HEK293 (cell line): ENCODE measurements at regions not wholly inside any gene's neighbourhood (a gene's known extent, or its start where the extent isn't known, plus 50 kb on each side); places are given as distances from the start of the nearest gene placed in this dataset.

Experiments used
- CTCF ChIA-PET: fragments of 350-600 bp; formaldehyde crosslinking; extraction: SDS; loops from one replicate; lab custom pipeline; 2021; ENCODE audit warnings: antibody characterized with exemption; lab: Yijun Ruan, JAX
- POLR2A ChIA-PET: fragments of 300-600 bp; formaldehyde crosslinking; extraction: SDS; loops from one replicate; lab custom pipeline; 2020; ENCODE audit warnings: antibody characterized with exemption, inconsistent platforms; lab: Yijun Ruan, JAX
- H3K27ac ChIP-seq: fragments of 200-500 bp; sonication (Bioruptor generic); 2 replicates; pipeline ENCODE4 v1.5.1; 2014; ENCODE audit warnings: low read depth, low read length, control low read depth, inconsistent platforms; ENCODE audit errors: extremely low read depth
- H3K36me3 ChIP-seq, 2 experiments: fragments of 200-500 bp in 1 of 2; sonication (Bioruptor generic) in 1 of 2; 1 replicate in 1 of 2; 2 replicates in 1 of 2; pipeline ENCODE4 v1.5.1; 2014 to 2017; ENCODE audit warnings: inconsistent platforms in 2 of 2, low read length in 2 of 2; ENCODE audit not compliant: control insufficient read depth in 2 of 2, insufficient read depth in 1 of 2
- H3K4me1 ChIP-seq: fragments of 200-500 bp; sonication (Bioruptor generic); 2 replicates; pipeline ENCODE4 v1.5.1; 2014; ENCODE audit warnings: mild to moderate bottlenecking, low read length, inconsistent platforms; ENCODE audit not compliant: control insufficient read depth, insufficient read depth
- H3K4me3 ChIP-seq: 2 replicates; pipeline ENCODE4 v1.5.1; 2011; ENCODE audit warnings: low read depth, mild to moderate bottlenecking, control low read depth, low read length, moderate library complexity
- H3K9me3 ChIP-seq: fragments of 200-500 bp; sonication (Bioruptor generic); 2 replicates; pipeline ENCODE4 v1.5.1; 2014; ENCODE audit warnings: low read depth, low read length, inconsistent platforms; ENCODE audit not compliant: control insufficient read depth, insufficient read depth
- FEZF1 ChIP-seq: fragments of 450-650 bp; formaldehyde crosslinking; IDR thresholded peaks from 2 replicates; pipeline ENCODE4 v1.5.1; 2016; ENCODE audit warnings: missing biosample characterization, missing genetic modification characterization
- HOXC10 ChIP-seq: sonication (generic); formaldehyde crosslinking; IDR thresholded peaks from 2 replicates; pipeline ENCODE4 v1.8.1; 2023; ENCODE audit warnings: mild to moderate bottlenecking, missing genetic modification reagents
- KLF1 ChIP-seq: fragments of 450-650 bp; formaldehyde crosslinking; IDR thresholded peaks from 2 replicates; pipeline ENCODE4 v1.5.1; 2016; ENCODE audit warnings: missing biosample characterization, missing genetic modification characterization
- KLF10 ChIP-seq: fragments of 450-650 bp; IDR thresholded peaks from 2 replicates; pipeline ENCODE4 v1.5.1; 2018; ENCODE audit warnings: missing biosample characterization, mild to moderate bottlenecking, missing genetic modification characterization
- KLF16 ChIP-seq: fragments of 450-650 bp; formaldehyde crosslinking; IDR thresholded peaks from 2 replicates; pipeline ENCODE4 v1.5.1; 2017; ENCODE audit warnings: missing biosample characterization, missing genetic modification characterization
- MZF1 ChIP-seq: fragments of 450-650 bp; formaldehyde crosslinking; IDR thresholded peaks from 2 replicates; pipeline ENCODE4 v1.5.1; 2017; ENCODE audit warnings: missing biosample characterization, missing genetic modification characterization, borderline replicate concordance
- OVOL3 ChIP-seq: fragments of 450-650 bp; formaldehyde crosslinking; IDR thresholded peaks from 2 replicates; pipeline ENCODE4 v1.5.1; 2016; ENCODE audit warnings: missing biosample characterization, missing genetic modification characterization
- REPIN1 ChIP-seq: fragments of 450-650 bp; formaldehyde crosslinking; IDR thresholded peaks from 2 replicates; pipeline ENCODE4 v1.5.1; 2017; ENCODE audit warnings: missing biosample characterization, missing genetic modification characterization, low read depth
- SALL2 ChIP-seq: fragments of 450-650 bp; formaldehyde crosslinking; IDR thresholded peaks from 2 replicates; pipeline ENCODE4 v1.5.0; 2017; ENCODE audit warnings: missing biosample characterization, mild to moderate bottlenecking, missing genetic modification characterization, borderline replicate concordance
- SCRT1 ChIP-seq: fragments of 450-650 bp; formaldehyde crosslinking; IDR thresholded peaks from 2 replicates; pipeline ENCODE4 v1.5.1; 2016; ENCODE audit warnings: missing biosample characterization, missing genetic modification characterization, borderline replicate concordance
- TRIM28 ChIP-seq: IDR thresholded peaks from 2 replicates; pipeline ENCODE4 v1.6.1; 2011; ENCODE audit warnings: low read length, control low read depth, borderline replicate concordance
- WT1 ChIP-seq: fragments of 450-650 bp; formaldehyde crosslinking; IDR thresholded peaks from 2 replicates; pipeline ENCODE4 v1.5.1; 2016; ENCODE audit warnings: missing biosample characterization, missing genetic modification characterization
- ZNF146 ChIP-seq: fragments of 450-650 bp; formaldehyde crosslinking; IDR thresholded peaks from 2 replicates; pipeline ENCODE4 v1.5.1; 2016; ENCODE audit warnings: missing biosample characterization, missing genetic modification characterization
- ZNF202 ChIP-seq: fragments of 450-650 bp; formaldehyde crosslinking; IDR thresholded peaks from 2 replicates; pipeline ENCODE4 v1.5.1; 2016; ENCODE audit warnings: missing biosample characterization, missing genetic modification characterization, borderline replicate concordance
- ZNF335 ChIP-seq: fragments of 450-650 bp; formaldehyde crosslinking; conservative IDR thresholded peaks from 2 replicates; pipeline ENCODE4 v1.5.1; 2016; ENCODE audit warnings: missing biosample characterization, missing genetic modification characterization
- ZNF514 ChIP-seq: fragments of 450-650 bp; formaldehyde crosslinking; IDR thresholded peaks from 2 replicates; pipeline ENCODE4 v1.5.1; 2016; ENCODE audit warnings: missing biosample characterization, missing genetic modification characterization
- ZNF530 ChIP-seq: fragments of 450-650 bp; formaldehyde crosslinking; IDR thresholded peaks from 2 replicates; pipeline ENCODE4 v1.5.1; 2016; ENCODE audit warnings: low read depth, missing biosample characterization, missing genetic modification characterization
- ZNF549 ChIP-seq: fragments of 450-650 bp; IDR thresholded peaks from 2 replicates; pipeline ENCODE4 v1.5.1; 2018; ENCODE audit warnings: missing biosample characterization, missing genetic modification characterization, mild to moderate bottlenecking, inconsistent platforms, moderate library complexity
- ZNF624 ChIP-seq: fragments of 450-650 bp; formaldehyde crosslinking; IDR thresholded peaks from 2 replicates; pipeline ENCODE4 v1.5.1; 2017; ENCODE audit warnings: missing biosample characterization, missing genetic modification characterization
- ZNF747 ChIP-seq: fragments of 450-650 bp; formaldehyde crosslinking; IDR thresholded peaks from 2 replicates; pipeline ENCODE4 v1.5.1; 2016; ENCODE audit warnings: missing biosample characterization, missing genetic modification characterization
- ZSCAN5A ChIP-seq: fragments of 450-650 bp; formaldehyde crosslinking; IDR thresholded peaks from 2 replicates; pipeline ENCODE4 v1.5.1; 2016; ENCODE audit warnings: missing biosample characterization, missing genetic modification characterization
- TF ChIP-seq, protein P1 (sequence below): fragments of 450-650 bp; formaldehyde crosslinking; IDR thresholded peaks from 2 replicates; pipeline ENCODE4 v1.5.1; 2017; ENCODE audit warnings: missing biosample characterization, missing genetic modification characterization
- TF ChIP-seq, protein P2 (sequence below): fragments of 450-650 bp; formaldehyde crosslinking; IDR thresholded peaks from 2 replicates; pipeline ENCODE4 v1.5.1; 2016; ENCODE audit warnings: missing biosample characterization, missing genetic modification characterization, borderline replicate concordance
- TF ChIP-seq, protein P3 (sequence below): fragments of 450-650 bp; formaldehyde crosslinking; IDR thresholded peaks from 2 replicates; pipeline ENCODE4 v1.5.1; 2016; ENCODE audit warnings: missing biosample characterization, missing genetic modification characterization
- TF ChIP-seq, protein P4 (sequence below): fragments of 450-650 bp; formaldehyde crosslinking; IDR thresholded peaks from 2 replicates; pipeline ENCODE4 v1.5.1; 2016; ENCODE audit warnings: missing biosample characterization, missing genetic modification characterization

DNA sequence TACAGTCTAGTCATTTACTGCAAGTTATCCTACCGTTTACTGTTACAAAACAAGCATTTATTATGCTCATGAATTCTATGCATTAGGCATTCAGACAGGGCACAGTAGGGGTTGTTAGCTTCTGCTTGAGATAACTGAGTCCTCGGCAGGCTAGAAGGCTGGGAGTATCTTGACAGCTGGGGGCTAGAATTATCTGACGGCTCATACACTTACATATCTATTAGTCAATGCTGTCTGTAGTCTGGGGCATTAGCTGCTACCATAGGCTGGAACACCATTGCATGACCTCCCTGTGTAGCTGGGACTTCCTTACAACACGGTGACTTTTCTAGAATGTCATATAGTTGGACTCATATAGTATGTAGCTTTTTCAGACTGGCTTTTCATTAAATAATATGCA lies 61.9 kb upstream of the ALK start:
- H3K9me3 ChIP-seq: no peaks in the 10 kb centered on the region
- CTCF ChIA-PET: no interaction called here

GRCh38 chr2:29987146-29987545 lies 65.8 kb upstream of the ALK start:
- no peaks in the 10 kb centered on the region for H3K9me3 ChIP-seq
- no peak overlapping the region for H3K27ac ChIP-seq
- H3K36me3 ChIP-seq: no peaks in the 10 kb centered on the region
- ChIA-PET POLR2A (no interaction called here), CTCF (interaction anchor here (1.2 kb wide), 1 partner anchor 85 kb away, joined by 5 read pairs; no protein-coding TSS in a partner anchor)
- no peaks in the 10 kb centered on the region for H3K4me1 ChIP-seq
- no peak overlapping the region for H3K4me3 ChIP-seq
- no peak for TF ChIP-seq HOXC10 (CRISPR knock-in tag)
- TF ChIP-seq TRIM28: no peak
- TF ChIP-seq, protein P1, sequence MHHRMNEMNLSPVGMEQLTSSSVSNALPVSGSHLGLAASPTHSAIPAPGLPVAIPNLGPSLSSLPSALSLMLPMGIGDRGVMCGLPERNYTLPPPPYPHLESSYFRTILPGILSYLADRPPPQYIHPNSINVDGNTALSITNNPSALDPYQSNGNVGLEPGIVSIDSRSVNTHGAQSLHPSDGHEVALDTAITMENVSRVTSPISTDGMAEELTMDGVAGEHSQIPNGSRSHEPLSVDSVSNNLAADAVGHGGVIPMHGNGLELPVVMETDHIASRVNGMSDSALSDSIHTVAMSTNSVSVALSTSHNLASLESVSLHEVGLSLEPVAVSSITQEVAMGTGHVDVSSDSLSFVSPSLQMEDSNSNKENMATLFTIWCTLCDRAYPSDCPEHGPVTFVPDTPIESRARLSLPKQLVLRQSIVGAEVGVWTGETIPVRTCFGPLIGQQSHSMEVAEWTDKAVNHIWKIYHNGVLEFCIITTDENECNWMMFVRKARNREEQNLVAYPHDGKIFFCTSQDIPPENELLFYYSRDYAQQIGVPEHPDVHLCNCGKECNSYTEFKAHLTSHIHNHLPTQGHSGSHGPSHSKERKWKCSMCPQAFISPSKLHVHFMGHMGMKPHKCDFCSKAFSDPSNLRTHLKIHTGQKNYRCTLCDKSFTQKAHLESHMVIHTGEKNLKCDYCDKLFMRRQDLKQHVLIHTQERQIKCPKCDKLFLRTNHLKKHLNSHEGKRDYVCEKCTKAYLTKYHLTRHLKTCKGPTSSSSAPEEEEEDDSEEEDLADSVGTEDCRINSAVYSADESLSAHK: no peak
- TF ChIP-seq ZNF549 (tag by site-specific recombination): no peak
- TF ChIP-seq, protein P2, sequence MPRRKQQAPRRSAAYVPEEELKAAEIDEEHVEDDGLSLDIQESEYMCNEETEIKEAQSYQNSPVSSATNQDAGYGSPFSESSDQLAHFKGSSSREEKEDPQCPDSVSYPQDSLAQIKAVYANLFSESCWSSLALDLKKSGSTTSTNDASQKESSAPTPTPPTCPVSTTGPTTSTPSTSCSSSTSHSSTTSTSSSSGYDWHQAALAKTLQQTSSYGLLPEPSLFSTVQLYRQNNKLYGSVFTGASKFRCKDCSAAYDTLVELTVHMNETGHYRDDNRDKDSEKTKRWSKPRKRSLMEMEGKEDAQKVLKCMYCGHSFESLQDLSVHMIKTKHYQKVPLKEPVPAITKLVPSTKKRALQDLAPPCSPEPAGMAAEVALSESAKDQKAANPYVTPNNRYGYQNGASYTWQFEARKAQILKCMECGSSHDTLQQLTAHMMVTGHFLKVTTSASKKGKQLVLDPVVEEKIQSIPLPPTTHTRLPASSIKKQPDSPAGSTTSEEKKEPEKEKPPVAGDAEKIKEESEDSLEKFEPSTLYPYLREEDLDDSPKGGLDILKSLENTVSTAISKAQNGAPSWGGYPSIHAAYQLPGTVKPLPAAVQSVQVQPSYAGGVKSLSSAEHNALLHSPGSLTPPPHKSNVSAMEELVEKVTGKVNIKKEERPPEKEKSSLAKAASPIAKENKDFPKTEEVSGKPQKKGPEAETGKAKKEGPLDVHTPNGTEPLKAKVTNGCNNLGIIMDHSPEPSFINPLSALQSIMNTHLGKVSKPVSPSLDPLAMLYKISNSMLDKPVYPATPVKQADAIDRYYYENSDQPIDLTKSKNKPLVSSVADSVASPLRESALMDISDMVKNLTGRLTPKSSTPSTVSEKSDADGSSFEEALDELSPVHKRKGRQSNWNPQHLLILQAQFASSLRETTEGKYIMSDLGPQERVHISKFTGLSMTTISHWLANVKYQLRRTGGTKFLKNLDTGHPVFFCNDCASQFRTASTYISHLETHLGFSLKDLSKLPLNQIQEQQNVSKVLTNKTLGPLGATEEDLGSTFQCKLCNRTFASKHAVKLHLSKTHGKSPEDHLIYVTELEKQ (tag by site-specific recombination): no peak
- TF ChIP-seq ZNF202 (tag by site-specific recombination): no peak
- no peak for TF ChIP-seq MZF1 (tag by site-specific recombination)

More for the DNA sequence above, 61.9 kb upstream of the ALK start:
- H3K4me3 ChIP-seq: no peak overlapping the region
- H3K27ac ChIP-seq: no peak overlapping the region
- TF ChIP-seq SCRT1 (tag by site-specific recombination) (no peak), ZSCAN5A (tag by site-specific recombination) (no peak), ZNF530 (tag by site-specific recombination) (no peak), ZNF335 (tag by site-specific recombination) (no peak), WT1 (tag by site-specific recombination) (no peak), ZNF514 (no peak), ZNF624 (no peak), OVOL3 (tag by site-specific recombination) (no peak), FEZF1 (tag by site-specific recombination) (no peak), KLF10 (tag by site-specific recombination) (no peak), ZNF747 (tag by site-specific recombination) (no peak), KLF1 (tag by site-specific recombination) (no peak), ZNF146 (no peak), REPIN1 (tag by site-specific recombination) (no peak), KLF16 (no peak), SALL2 (no peak)
- TF ChIP-seq, protein P3, sequence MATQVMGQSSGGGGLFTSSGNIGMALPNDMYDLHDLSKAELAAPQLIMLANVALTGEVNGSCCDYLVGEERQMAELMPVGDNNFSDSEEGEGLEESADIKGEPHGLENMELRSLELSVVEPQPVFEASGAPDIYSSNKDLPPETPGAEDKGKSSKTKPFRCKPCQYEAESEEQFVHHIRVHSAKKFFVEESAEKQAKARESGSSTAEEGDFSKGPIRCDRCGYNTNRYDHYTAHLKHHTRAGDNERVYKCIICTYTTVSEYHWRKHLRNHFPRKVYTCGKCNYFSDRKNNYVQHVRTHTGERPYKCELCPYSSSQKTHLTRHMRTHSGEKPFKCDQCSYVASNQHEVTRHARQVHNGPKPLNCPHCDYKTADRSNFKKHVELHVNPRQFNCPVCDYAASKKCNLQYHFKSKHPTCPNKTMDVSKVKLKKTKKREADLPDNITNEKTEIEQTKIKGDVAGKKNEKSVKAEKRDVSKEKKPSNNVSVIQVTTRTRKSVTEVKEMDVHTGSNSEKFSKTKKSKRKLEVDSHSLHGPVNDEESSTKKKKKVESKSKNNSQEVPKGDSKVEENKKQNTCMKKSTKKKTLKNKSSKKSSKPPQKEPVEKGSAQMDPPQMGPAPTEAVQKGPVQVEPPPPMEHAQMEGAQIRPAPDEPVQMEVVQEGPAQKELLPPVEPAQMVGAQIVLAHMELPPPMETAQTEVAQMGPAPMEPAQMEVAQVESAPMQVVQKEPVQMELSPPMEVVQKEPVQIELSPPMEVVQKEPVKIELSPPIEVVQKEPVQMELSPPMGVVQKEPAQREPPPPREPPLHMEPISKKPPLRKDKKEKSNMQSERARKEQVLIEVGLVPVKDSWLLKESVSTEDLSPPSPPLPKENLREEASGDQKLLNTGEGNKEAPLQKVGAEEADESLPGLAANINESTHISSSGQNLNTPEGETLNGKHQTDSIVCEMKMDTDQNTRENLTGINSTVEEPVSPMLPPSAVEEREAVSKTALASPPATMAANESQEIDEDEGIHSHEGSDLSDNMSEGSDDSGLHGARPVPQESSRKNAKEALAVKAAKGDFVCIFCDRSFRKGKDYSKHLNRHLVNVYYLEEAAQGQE (tag by site-specific recombination): no peak
- TF ChIP-seq, protein P4, sequence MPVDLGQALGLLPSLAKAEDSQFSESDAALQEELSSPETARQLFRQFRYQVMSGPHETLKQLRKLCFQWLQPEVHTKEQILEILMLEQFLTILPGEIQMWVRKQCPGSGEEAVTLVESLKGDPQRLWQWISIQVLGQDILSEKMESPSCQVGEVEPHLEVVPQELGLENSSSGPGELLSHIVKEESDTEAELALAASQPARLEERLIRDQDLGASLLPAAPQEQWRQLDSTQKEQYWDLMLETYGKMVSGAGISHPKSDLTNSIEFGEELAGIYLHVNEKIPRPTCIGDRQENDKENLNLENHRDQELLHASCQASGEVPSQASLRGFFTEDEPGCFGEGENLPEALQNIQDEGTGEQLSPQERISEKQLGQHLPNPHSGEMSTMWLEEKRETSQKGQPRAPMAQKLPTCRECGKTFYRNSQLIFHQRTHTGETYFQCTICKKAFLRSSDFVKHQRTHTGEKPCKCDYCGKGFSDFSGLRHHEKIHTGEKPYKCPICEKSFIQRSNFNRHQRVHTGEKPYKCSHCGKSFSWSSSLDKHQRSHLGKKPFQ (tag by site-specific recombination): no peak
- H3K36me3 ChIP-seq: no peaks in the 10 kb centered on the region
- no peaks in the 10 kb centered on the region for H3K4me1 ChIP-seq
- POLR2A ChIA-PET: no interaction called here
